Endothelial cell of umbilical vein (primary cell): ENCODE measurements at regions not wholly inside any gene's neighbourhood (a gene's known extent, or its start where the extent isn't known, plus 50 kb on each side); places are given as distances from the start of the nearest gene placed in this dataset. TPM values are rescaled to one million over a fixed set of nuclear protein-coding genes. Genes with fewer than 3 reads are reported as not detected.

Experiments
- BruUV-seq: library from RNA; stranded (reverse); fragments of 400-500 nt; replicated peaks from 2 replicates; lab custom pipeline; 2021; lab: Mats Ljungman, UMichigan
- CTCF ChIA-PET: fragments of 300-600, 350-600 bp; sonication (Branson Sonifier 250); formaldehyde crosslinking; loops from one replicate; lab custom pipeline; 2021; ENCODE audit warnings: antibody characterized with exemption, inconsistent platforms; lab: Charles Lee
- POLR2A ChIA-PET: fragments of 300-600, 350-600 bp; sonication (Branson Sonifier 250); formaldehyde crosslinking; loops from one replicate; lab custom pipeline; 2021; ENCODE audit warnings: antibody characterized with exemption, inconsistent platforms; lab: Charles Lee
- DNase-seq: peaks from one replicate; pipeline ENCODE4 v3.0.0-alpha.2; 2011; ENCODE audit warnings: low read depth, low spot score
- FAIRE-seq: peaks from 2 replicates; lab custom pipeline; 2011; peaks lifted over from hg19 to GRCh38; lab: Jason Lieb, UNC
- H2AFZ ChIP-seq: 2 replicates; pipeline ENCODE4 v1.6.0; 2012; ENCODE audit warnings: low read depth, low read length, control low read depth, inconsistent platforms
- H3K27ac ChIP-seq: 2 replicates; pipeline ENCODE4 v1.5.1; 2011; ENCODE audit warnings: low read depth, mild to moderate bottlenecking, control low read depth, low read length, moderate library complexity; ENCODE audit not compliant: insufficient read depth
- H3K27me3 ChIP-seq, 2 experiments: 2 replicates each; pipeline versions ENCODE4 v1.6.0 to v1.6.1; 2011; ENCODE audit warnings: low read length in 2 of 2, mixed read lengths in 1 of 2; ENCODE audit not compliant: control insufficient read depth in 2 of 2, insufficient read depth in 2 of 2
- H3K36me3 ChIP-seq, 2 experiments: 2 replicates in 1 of 2; 3 replicates in 1 of 2; pipeline ENCODE4 v1.5.1; 2011; ENCODE audit warnings: low read length in 2 of 2, mild to moderate bottlenecking in 1 of 2, moderate library complexity in 1 of 2; ENCODE audit not compliant: control insufficient read depth in 2 of 2, insufficient read depth in 2 of 2; ENCODE audit errors: extremely low read depth in 1 of 2
- H3K4me1 ChIP-seq: 3 replicates; pipeline ENCODE4 v1.5.1; 2011; ENCODE audit warnings: mild to moderate bottlenecking, low read length; ENCODE audit not compliant: control insufficient read depth, insufficient read depth; ENCODE audit errors: extremely low read depth
- H3K4me2 ChIP-seq: 2 replicates; pipeline ENCODE4 v1.6.1; 2011; ENCODE audit warnings: low read length, control low read depth, mixed read lengths; ENCODE audit not compliant: insufficient read depth
- H3K4me3 ChIP-seq, 3 experiments: fragments of 200-600 bp in 1 of 3; sonication (generic), shearing (Covaris generic) in 1 of 3; replicated peaks in 1 of 3; 2 replicates each; pipeline ENCODE4 v1.5.1; 2011 to 2016; ENCODE audit warnings: control low read depth in 3 of 3, low read length in 3 of 3, mild to moderate bottlenecking in 2 of 3, inconsistent platforms in 1 of 3, low read depth in 1 of 3, moderate library complexity in 1 of 3; ENCODE audit not compliant: insufficient read depth in 1 of 3
- H3K79me2 ChIP-seq: 2 replicates; pipeline ENCODE4 v1.6.0; 2012; ENCODE audit warnings: low read length, inconsistent platforms; ENCODE audit not compliant: control insufficient read depth, insufficient read depth
- H3K9ac ChIP-seq: replicated peaks from 2 replicates; pipeline ENCODE3; 2011; ENCODE audit warnings: low read length, control low read depth; ENCODE audit not compliant: insufficient read depth; ENCODE audit errors: extremely low read depth
- H3K9me1 ChIP-seq: replicated peaks from 3 replicates; pipeline ENCODE4 v1.6.0; 2011; ENCODE audit warnings: mild to moderate bottlenecking, low read length; ENCODE audit not compliant: control insufficient read depth, insufficient read depth; ENCODE audit errors: extremely low read depth
- H3K9me3 ChIP-seq: replicated peaks from 2 replicates; pipeline ENCODE4 v1.5.1; 2012; ENCODE audit warnings: low read length, inconsistent platforms; ENCODE audit not compliant: control insufficient read depth, insufficient read depth
- H4K20me1 ChIP-seq: replicated peaks from 2 replicates; pipeline ENCODE3; 2011; ENCODE audit warnings: mild to moderate bottlenecking, low read length; ENCODE audit not compliant: control insufficient read depth, insufficient read depth; ENCODE audit errors: extremely low read depth
- EZH2 ChIP-seq: IDR thresholded peaks from 2 replicates; pipeline ENCODE4 v1.6.1; 2012; ENCODE audit warnings: borderline replicate concordance, low read depth, mild to moderate bottlenecking, moderate library complexity, low read length, inconsistent platforms; ENCODE audit not compliant: severe bottlenecking
- FOS ChIP-seq: IDR thresholded peaks from 2 replicates; pipeline ENCODE4 v1.6.1; 2011; ENCODE audit warnings: mild to moderate bottlenecking, low read length, moderate library complexity, borderline replicate concordance; ENCODE audit not compliant: insufficient read depth
- JUN ChIP-seq: IDR thresholded peaks from 2 replicates; pipeline ENCODE4 v1.6.1; 2011; ENCODE audit warnings: borderline replicate concordance, low read depth; ENCODE audit not compliant: insufficient read length, insufficient read depth
- MYC ChIP-seq: IDR thresholded peaks from one replicate; pipeline ENCODE4 v1.6.1; 2011; ENCODE audit warnings: mild to moderate bottlenecking, low read depth, low read length
- POLR2AphosphoS5 ChIP-seq: IDR thresholded peaks from 2 replicates; pipeline ENCODE4 v1.6.1; 2012; ENCODE audit warnings: low read depth, mild to moderate bottlenecking, control low read depth, low read length, moderate library complexity; ENCODE audit not compliant: insufficient read depth
- dilution Hi-C: fragments of 300-500 bp; cut with MboI; formaldehyde crosslinking; loops from one replicate; pipeline ENCODE4 v1.15.0; 2019; ENCODE audit warnings: low sequenced_read_pairs; ENCODE audit not compliant: extremely low pct_ligation_motif_present
- intact Hi-C: fragments of 100-400 bp; cut with micrococcal nuclease; formaldehyde crosslinking; loops from one replicate; pipeline ENCODE4 v1.10.0; 2022
- small RNA-seq: library from RNA; depleted of rRNA; stranded (forward); fragments of <200 nt; gene quantifications from one replicate; pipeline ENCODE3, GENCODE V24; 2012; ENCODE audit warnings: low replicate concordance, low read depth; ENCODE audit not compliant: insufficient read depth, insufficient read length
- TF ChIP-seq, protein P1 (sequence below), 2 donors: IDR thresholded peaks; 1 replicate in 1 of 2; 2 replicates in 1 of 2; pipeline ENCODE4 v1.5.1; 2011; ENCODE audit warnings: low read length in 2 of 2, mild to moderate bottlenecking in 2 of 2, moderate library complexity in 2 of 2, control low read depth in 1 of 2, inconsistent platforms in 1 of 2, low read depth in 1 of 2; ENCODE audit not compliant: insufficient read depth in 1 of 2; ENCODE audit errors: extremely low read depth in 1 of 2
- TF ChIP-seq, protein P2 (sequence below): IDR thresholded peaks from 2 replicates; pipeline ENCODE4 v1.6.1; 2011; ENCODE audit not compliant: insufficient read depth, insufficient read length

DNA sequence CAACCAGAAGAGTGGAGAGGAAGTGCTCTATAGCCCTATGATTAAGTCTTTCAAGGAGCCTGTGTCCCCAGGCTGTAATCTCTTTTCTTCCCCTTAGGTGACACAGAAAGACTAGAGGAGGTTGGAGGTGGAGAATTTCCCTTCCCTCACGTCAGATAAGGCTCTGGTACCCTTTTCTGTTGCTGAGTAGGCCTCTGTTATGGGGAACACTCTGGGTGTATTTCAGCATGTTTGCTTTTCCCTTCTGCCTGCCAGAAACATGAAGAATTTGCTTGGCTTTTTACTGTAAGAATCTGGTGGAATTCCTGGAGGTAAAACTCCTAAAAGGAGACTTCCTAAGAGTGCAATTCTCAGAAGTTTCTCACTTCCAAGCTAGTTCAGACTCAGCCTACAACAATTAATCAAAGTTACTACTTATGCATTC lies 58.3 kb downstream of the SIX1 start:
- Histone ChIP-seq H2AFZ (no peak overlapping the region), H3K4me2 (no peak overlapping the region), H3K79me2 (no peaks in the 10 kb centered on the region), H3K4me1 (no peaks in the 10 kb centered on the region), H3K36me3 (no peaks in the 10 kb centered on the region), H4K20me1 (no peaks in the 10 kb centered on the region), H3K27me3 (peaks cover 8 to 23% of the 10 kb centered on the region in 2 experiments), H3K9ac (no peak overlapping the region), H3K27ac (no peak overlapping the region), H3K9me1 (no peaks in the 10 kb centered on the region), H3K9me3 (no peaks in the 10 kb centered on the region), H3K4me3 (no peak overlapping the region)
- TF ChIP-seq POLR2AphosphoS5 = no peak
- no peak for TF ChIP-seq EZH2
- TF ChIP-seq MYC = no peak
- TF ChIP-seq, protein P1, sequence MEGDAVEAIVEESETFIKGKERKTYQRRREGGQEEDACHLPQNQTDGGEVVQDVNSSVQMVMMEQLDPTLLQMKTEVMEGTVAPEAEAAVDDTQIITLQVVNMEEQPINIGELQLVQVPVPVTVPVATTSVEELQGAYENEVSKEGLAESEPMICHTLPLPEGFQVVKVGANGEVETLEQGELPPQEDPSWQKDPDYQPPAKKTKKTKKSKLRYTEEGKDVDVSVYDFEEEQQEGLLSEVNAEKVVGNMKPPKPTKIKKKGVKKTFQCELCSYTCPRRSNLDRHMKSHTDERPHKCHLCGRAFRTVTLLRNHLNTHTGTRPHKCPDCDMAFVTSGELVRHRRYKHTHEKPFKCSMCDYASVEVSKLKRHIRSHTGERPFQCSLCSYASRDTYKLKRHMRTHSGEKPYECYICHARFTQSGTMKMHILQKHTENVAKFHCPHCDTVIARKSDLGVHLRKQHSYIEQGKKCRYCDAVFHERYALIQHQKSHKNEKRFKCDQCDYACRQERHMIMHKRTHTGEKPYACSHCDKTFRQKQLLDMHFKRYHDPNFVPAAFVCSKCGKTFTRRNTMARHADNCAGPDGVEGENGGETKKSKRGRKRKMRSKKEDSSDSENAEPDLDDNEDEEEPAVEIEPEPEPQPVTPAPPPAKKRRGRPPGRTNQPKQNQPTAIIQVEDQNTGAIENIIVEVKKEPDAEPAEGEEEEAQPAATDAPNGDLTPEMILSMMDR (IDR thresholded peaks at IDR 0.05; ENCODE audit: extremely low read depth in 1 of 2, insufficient read depth in 1 of 2, low read depth in 1 of 2, low read length in 2 of 2) = no peak
- TF ChIP-seq FOS = no peak
- no peak for TF ChIP-seq JUN
- TF ChIP-seq, protein P2, sequence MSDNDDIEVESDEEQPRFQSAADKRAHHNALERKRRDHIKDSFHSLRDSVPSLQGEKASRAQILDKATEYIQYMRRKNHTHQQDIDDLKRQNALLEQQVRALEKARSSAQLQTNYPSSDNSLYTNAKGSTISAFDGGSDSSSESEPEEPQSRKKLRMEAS = no peak
- BruUV-seq = no TSS peak
- DNase-seq = no peak
- dilution Hi-C loops = no loop called here
- intact Hi-C loops = no loop called here
- ChIA-PET CTCF (interaction anchor here (1.0 to 1.3 kb wide), 2 partner anchors 9 to 259 kb away, joined by 3 read pairs; no protein-coding TSS in a partner anchor), POLR2A (no interaction called here)
- FAIRE-seq = no peak

Small RNAs in the stretch of these regions (small RNA-seq; reads per million reads assigned to genes)
- gene AL049874.2 = not detected
